HS-27A (cell line): ENCODE measurements at regions not wholly inside any gene's neighbourhood (a gene's known extent, or its start where the extent isn't known, plus 50 kb on each side); places are given as distances from the start of the nearest gene placed in this dataset.
A peak's percentile ranks its signal among the peaks of the same experiment; 100 is the strongest.
"Not testable (repeated sequence)": the region's sequence is repeated elsewhere in the genome, so short reads cannot be mapped to it uniquely, and the experiment has no call there.

Experiments used
- DNase-seq: peaks from one replicate; pipeline ENCODE4 v3.0.0-alpha.2; 2012; ENCODE audit warnings: low read depth, missing footprints

DNA sequence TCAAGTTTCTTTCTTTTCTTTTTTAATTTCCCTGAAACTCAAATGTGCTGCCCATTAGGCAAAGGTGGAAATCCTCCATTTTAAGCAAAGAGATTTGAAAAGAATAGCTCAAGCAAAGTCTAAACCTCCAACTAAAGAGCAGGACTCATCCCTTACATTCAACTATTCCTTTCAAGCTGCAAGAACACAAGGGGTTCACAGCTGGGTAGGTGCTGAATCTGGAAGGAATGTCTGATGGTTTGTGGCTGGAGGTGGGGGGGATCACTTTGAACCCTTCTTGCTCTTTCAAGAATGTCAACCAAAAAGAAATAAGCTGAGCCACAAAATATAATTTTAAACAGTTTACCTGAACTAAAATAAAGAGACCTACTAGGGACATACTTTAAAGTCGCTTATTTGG lies 375.7 kb upstream of the CDH10 start:
- no peak for DNase-seq

- DNase-seq, result no peak
These were observed 364.3 kb upstream of the CDH10 start for GRCh38 chr5:25009063-25009462.

GRCh38 chr5:25006734-25007133 lies 362.0 kb upstream of the CDH10 start:
- DNase-seq, result no peak

DNA sequence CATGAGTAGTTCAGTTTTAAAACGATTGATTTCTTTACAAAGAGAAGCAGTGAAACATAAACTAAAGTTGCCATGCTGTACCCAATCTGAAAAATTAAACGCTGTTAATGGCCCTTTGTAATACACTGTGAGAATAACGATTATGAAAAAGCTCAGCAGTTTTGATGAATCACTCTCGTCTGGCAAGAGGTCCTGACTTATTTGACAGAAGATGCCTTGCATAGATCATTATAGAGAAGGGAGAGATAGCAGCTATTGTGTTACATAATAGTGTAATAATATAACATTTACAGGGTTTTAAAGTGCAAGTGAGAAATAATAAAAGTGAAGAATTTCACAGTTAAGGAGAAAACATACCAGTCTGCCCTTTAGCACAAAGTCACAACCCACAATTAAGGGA lies 361.5 kb upstream of the CDH10 start:
- DNase-seq, result no peak

GRCh38 chr5:25005431-25005830 lies 360.7 kb upstream of the CDH10 start:
- no peak for DNase-seq

DNA sequence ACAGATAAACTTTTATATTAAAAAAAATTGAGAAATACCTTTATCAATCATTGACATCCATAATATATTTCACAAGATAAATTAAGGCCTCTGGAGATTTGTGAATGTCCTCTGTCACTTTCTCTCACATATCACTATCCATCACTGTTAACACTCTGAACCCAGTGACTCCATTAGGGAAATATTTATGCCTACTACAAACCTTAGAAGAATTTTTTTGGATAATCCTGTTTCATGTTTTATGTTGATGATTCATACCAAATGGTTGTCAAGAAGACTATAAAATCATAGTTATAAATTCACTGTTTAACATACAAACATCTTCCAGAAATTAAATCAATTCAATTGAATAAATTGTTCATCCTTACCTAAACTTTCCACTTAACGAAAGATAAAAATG lies 357.6 kb upstream of the CDH10 start:
- no peak for DNase-seq

DNA sequence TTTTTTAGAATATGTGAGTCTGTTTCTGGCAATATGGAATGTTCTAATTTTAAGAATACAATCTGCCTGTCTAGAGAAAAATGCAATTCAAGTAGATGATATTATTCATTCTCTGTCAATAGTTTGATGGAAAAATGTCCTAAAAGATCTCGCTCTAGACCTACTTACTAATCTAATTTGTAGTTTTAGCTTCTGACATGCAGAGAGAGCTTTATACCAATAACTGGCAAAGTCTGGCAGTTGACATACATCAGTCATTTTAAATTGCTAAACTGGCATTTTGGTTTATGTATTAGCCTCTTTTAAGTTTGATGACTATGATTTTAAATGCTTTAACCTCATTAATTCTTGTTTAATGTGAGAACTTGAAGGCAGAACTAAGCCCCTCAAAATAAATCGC lies 355.0 kb upstream of the CDH10 start:
- DNase-seq, result no peak

DNA sequence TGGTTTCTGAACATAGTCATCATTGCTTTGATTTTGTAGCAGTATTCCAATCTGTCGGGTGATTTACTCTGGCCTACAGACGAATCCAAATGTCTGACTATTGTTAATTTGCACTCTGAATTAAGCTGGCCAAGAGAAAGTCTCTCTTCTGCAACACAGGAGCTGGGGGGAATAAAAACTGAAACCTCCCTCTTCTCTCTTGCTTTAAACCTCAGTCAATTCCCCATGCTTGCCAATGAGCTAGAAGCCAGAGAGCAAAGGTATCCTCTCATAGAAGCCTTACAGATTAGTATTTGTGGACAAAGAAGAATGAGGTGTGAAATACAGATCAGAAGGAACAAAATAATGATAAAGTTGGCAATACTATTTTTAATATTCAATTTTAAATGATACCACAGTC lies 353.9 kb upstream of the CDH10 start:
- no peak for DNase-seq

DNA sequence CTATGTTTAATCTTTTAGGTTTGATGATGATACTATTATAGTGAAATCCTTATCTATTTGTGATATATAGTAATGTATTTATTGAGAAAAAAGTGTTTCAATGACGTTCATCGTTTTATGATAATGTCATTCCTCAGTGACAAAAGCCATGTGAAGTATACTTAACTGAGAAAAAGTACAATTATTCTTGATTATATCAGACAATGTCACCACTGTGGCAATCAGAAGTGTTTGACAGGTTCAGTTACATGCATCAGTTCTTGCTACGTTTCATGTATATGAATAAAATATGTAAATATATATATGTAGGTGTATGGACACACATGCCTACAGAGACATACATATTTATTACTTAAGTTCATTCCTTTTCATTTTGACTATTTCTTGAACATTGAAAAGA lies 341.5 kb upstream of the CDH10 start:
- no peak for DNase-seq

DNA sequence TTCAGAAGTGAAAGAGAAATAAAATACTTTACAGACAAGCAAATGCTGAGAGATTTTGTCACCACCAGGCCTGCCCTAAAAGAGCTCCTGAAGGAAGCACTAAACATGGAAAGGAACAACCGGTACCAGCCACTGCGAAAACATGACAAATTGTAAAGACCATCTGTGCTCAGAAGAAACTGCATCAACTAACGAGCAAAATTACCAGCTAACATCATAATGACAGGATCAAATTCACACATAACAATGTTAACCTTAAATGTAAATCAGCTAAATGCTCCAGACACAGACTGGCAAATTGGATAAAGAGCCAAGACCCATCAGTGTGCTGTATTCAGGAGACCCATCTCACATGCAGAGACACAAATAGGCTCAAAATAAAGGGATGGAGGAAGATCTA lies 333.8 kb upstream of the CDH10 start:
- DNase-seq, result not testable (repeated sequence)

DNA sequence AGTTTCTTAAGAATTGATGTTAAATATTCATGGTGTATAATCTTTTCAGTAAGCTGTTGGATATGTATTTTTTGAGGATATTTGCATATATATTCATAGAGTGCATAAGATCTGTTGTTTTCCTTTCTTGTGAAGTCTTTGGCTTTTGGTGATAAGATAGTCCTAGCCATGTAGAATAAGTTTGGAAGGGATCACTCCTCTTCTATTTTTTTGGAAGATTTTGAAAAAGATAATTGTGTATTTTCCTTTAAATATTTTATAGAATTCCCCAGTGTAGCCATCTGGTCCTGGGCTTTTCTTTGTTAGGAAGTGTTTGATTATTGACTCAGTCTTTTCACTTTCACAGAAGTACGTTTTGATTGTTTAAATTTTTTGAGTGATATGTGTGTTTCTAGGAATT lies 318.8 kb upstream of the CDH10 start:
- no peak for DNase-seq

DNA sequence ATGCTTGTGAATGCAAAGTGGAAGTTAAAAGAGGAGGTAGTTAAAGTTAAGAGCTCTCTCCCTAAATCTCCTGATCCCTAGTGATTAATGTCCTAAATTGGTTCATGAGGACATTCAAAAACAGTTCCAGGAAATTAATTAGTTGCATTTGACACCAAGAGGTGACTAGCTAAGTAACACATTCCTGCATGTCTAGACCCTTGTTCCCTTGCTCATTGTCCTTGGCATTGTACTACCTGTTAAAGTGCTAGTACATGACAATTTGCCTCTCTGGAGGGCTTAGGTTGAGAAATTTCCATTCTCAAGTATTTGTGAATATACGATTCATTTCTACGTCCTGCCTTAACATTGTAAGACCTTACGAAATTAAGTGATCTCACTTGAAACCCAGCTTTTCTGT lies 278.6 kb upstream of the CDH10 start:
- no peak for DNase-seq

GRCh38 chr5:24918676-24919075 lies 273.9 kb upstream of the CDH10 start:
- DNase-seq, result no peak

GRCh38 chr5:24916863-24917262 lies 272.1 kb upstream of the CDH10 start:
- DNase-seq, result no peak

- no peak for DNase-seq
These were observed 264.4 kb upstream of the CDH10 start for GRCh38 chr5:24909210-24909609.

GRCh38 chr5:24906689-24907088 lies 261.9 kb upstream of the CDH10 start:
- no peak for DNase-seq

DNA sequence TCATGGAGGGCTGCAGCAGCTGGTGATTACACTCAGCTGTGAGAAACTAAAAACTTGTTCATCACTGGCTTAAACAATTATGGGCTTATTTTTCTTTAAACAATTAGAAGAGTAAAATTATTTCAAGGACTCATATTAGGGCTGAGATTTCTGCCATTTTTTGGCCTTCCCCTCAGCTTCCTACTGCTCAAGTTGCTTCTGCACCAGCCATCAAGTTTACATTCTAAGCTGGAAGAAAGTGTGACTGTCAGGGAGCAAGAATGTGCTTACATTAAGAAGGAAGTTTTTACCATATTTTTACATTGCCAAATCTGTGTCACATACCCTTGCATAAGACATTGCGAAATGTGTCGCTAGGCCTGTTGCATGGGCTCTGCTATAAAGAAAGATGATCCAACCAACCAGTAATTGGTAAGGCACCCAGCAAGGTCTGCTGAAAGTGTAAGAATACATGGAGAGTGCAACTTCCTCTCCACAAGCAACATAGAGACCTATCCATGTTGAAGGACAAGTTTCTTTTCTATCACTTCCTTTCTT lies 260.3 kb upstream of the CDH10 start:
- peak; percentile 0 for DNase-seq

GRCh38 chr5:24899180-24899579 lies 254.4 kb upstream of the CDH10 start:
- no peak for DNase-seq

- DNase-seq, result no peak
These were observed 219.5 kb upstream of the CDH10 start for GRCh38 chr5:24864244-24864643.

DNA sequence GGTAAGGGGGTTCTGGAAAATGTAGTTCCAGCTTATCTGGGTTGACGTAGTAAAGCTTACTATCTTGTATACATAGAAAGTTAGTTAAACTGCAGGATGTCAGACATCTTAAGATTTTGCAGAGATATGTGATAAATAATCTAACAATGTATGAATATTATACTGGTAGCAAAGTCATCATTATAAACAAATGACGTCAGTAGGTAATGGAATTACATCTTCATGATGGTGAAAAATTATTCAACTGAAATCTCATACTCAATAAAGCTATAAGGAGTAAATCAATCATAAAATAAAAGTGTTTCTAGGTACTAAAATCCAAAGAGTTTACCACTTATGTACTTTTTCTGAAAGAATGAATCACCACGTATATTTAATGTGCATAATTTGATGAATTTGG lies 217.3 kb upstream of the CDH10 start:
- no peak for DNase-seq

GRCh38 chr5:24855485-24855884 lies 210.7 kb upstream of the CDH10 start:
- no peak for DNase-seq

- DNase-seq, result no peak
These were observed 210.1 kb upstream of the CDH10 start for GRCh38 chr5:24854850-24855249.

DNA sequence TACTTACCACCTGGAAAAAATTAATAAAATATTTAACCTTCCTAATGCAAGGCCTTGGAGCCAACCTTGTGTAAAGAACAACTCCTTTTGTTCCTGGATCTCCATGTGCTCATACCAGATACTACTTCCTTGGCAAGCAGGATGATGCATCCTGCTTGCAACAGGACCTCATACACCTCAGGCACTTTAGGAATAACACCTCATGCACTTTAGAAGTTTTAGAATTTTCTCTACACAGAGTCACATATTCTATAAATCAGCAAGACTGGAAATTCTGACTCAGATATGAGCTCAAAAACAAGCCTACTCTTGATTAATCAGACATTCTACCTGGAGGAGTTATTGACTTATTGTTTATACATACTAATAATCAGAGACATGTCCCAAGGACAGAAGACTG lies 209.6 kb upstream of the CDH10 start:
- DNase-seq, result no peak

DNA sequence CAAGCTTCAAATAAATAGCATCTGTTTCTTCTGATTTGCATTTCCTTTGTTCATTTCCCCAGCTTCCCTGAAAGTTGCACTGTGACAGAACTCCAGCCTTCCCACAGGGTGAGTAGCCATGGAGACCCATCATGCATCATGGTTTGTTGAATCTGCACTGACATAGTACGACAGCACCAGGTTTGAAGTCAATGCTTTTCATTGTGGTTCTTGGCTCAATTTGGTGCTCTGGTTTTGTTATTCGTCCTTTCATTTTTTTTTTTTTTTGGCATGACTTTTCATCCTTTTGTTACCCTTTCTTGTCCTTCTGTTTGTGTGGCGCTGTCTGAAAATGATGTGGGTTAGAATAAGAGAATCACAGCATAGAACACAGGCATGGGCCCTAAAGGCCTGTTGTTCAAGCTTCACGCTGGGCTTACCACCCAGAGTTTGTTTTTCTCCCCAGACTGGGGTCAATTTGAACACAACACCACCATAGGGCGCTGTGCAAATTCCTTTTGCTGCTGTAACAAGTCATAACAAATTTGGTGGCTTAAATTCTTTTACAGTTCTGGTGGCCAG lies 206.2 kb upstream of the CDH10 start:
- no peak for DNase-seq

- no peak for DNase-seq
These were observed 204.4 kb upstream of the CDH10 start for GRCh38 chr5:24849210-24849609.
